ENCODE measurements at regions not wholly inside any gene's neighbourhood (a gene's known extent, or its start where the extent isn't known, plus 50 kb on each side); places are given as distances from the start of the nearest gene placed in this dataset.

DNA sequence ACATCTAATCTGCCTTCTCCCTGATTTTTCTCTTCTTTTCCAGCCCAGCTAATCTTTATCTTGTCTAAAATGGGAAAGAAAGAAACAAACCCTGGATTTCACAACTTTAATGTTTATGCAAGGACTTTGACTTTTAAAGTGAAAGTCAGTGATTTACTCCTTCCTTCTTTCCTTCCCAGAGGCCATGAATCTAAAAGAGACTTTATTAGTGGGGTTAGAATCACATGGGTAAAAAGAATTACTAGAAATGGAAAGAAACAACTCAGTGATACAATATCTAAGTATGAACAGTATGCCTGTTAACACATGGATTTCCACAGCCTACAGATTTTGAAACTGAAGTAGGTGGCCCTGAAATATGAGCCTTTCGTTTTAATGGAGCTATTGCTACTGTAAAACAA lies 59.8 kb upstream of the KCNK2 start:
- TF ChIP-seq, protein P1, sequence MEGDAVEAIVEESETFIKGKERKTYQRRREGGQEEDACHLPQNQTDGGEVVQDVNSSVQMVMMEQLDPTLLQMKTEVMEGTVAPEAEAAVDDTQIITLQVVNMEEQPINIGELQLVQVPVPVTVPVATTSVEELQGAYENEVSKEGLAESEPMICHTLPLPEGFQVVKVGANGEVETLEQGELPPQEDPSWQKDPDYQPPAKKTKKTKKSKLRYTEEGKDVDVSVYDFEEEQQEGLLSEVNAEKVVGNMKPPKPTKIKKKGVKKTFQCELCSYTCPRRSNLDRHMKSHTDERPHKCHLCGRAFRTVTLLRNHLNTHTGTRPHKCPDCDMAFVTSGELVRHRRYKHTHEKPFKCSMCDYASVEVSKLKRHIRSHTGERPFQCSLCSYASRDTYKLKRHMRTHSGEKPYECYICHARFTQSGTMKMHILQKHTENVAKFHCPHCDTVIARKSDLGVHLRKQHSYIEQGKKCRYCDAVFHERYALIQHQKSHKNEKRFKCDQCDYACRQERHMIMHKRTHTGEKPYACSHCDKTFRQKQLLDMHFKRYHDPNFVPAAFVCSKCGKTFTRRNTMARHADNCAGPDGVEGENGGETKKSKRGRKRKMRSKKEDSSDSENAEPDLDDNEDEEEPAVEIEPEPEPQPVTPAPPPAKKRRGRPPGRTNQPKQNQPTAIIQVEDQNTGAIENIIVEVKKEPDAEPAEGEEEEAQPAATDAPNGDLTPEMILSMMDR (conservative IDR thresholded peaks at IDR 0.05; ENCODE audit: low read length), result no peak
- TF ChIP-seq EZH2phosphoT487 (IDR thresholded peaks at IDR 0.05; ENCODE audit: borderline replicate concordance), result no peak
